ENCODE measurements at regions not wholly inside any gene's neighbourhood (a gene's known extent, or its start where the extent isn't known, plus 50 kb on each side); places are given as distances from the start of the nearest gene placed in this dataset.

GRCh38 chr1:232517204-232517603 lies 112.7 kb downstream of the SIPA1L2 start:
- no peaks in the 10 kb centered on the region for H3K36me3 Mint-ChIP-seq
- DNase-seq, result no peak
- H3K27me3 Mint-ChIP-seq, result peaks cover 3% of the 10 kb centered on the region
- H3K4me3 Mint-ChIP-seq, result no peak overlapping the region
- H3K4me1 Mint-ChIP-seq, result no peaks in the 10 kb centered on the region
- H3K27ac Mint-ChIP-seq, result no peak overlapping the region
- no peaks in the 10 kb centered on the region for H3K9me3 Mint-ChIP-seq

- Mint-ChIP-seq H3K9me3 (no peaks in the 10 kb centered on the region), H3K4me3 (no peak overlapping the region), H3K36me3 (no peaks in the 10 kb centered on the region), H3K27me3 (peaks cover 3% of the 10 kb centered on the region), H3K27ac (no peak overlapping the region), H3K4me1 (no peaks in the 10 kb centered on the region)
- no peak for DNase-seq
Observed at GRCh38 chr1:232515706-232516105, 114.2 kb downstream of the SIPA1L2 start.

GRCh38 chr1:232512712-232513111 lies 117.2 kb downstream of the SIPA1L2 start:
- no peak overlapping the region for H3K4me3 Mint-ChIP-seq
- no peak for DNase-seq
- H3K36me3 Mint-ChIP-seq, result no peaks in the 10 kb centered on the region
- H3K27ac Mint-ChIP-seq, result no peak overlapping the region
- no peaks in the 10 kb centered on the region for H3K4me1 Mint-ChIP-seq
- H3K9me3 Mint-ChIP-seq, result no peaks in the 10 kb centered on the region
- peaks cover 11% of the 10 kb centered on the region for H3K27me3 Mint-ChIP-seq

- H3K9me3 Mint-ChIP-seq, result no peaks in the 10 kb centered on the region
- no peak overlapping the region for H3K4me3 Mint-ChIP-seq
- H3K27me3 Mint-ChIP-seq, result peaks cover 8% of the 10 kb centered on the region
- no peaks in the 10 kb centered on the region for H3K36me3 Mint-ChIP-seq
- no peak for DNase-seq
- no peaks in the 10 kb centered on the region for H3K4me1 Mint-ChIP-seq
- H3K27ac Mint-ChIP-seq, result no peak overlapping the region
Observed at GRCh38 chr1:232511172-232511571, 118.8 kb downstream of the SIPA1L2 start.

GRCh38 chr1:232510367-232511110 lies 119.4 kb downstream of the SIPA1L2 start:
- Mint-ChIP-seq H3K4me1 (no peaks in the 10 kb centered on the region), H3K27me3 (peaks cover 8% of the 10 kb centered on the region), H3K4me3 (no peak overlapping the region), H3K9me3 (no peaks in the 10 kb centered on the region), H3K36me3 (no peaks in the 10 kb centered on the region), H3K27ac (no peak overlapping the region)
- no peak for DNase-seq

- H3K4me3 Mint-ChIP-seq, result no peak overlapping the region
- no peak for DNase-seq
- H3K27me3 Mint-ChIP-seq, result peaks cover 8% of the 10 kb centered on the region
- no peaks in the 10 kb centered on the region for H3K4me1 Mint-ChIP-seq
- no peak overlapping the region for H3K27ac Mint-ChIP-seq
- no peaks in the 10 kb centered on the region for H3K36me3 Mint-ChIP-seq
- no peaks in the 10 kb centered on the region for H3K9me3 Mint-ChIP-seq
Observed at GRCh38 chr1:232509570-232509969, 120.4 kb downstream of the SIPA1L2 start.

GRCh38 chr1:232508130-232508701 lies 121.7 kb downstream of the SIPA1L2 start:
- Mint-ChIP-seq H3K27me3 (peaks cover 8% of the 10 kb centered on the region), H3K9me3 (no peaks in the 10 kb centered on the region), H3K36me3 (no peaks in the 10 kb centered on the region), H3K4me3 (no peak overlapping the region), H3K4me1 (no peaks in the 10 kb centered on the region), H3K27ac (no peak overlapping the region)
- no peak for DNase-seq

GRCh38 chr1:232507571-232507970 lies 122.4 kb downstream of the SIPA1L2 start:
- no peak for DNase-seq
- Mint-ChIP-seq H3K36me3 (no peaks in the 10 kb centered on the region), H3K27me3 (peaks cover 8% of the 10 kb centered on the region)

GRCh38 chr1:232505884-232506283 lies 124.0 kb downstream of the SIPA1L2 start:
- Mint-ChIP-seq H3K27ac (no peak overlapping the region), H3K4me1 (no peaks in the 10 kb centered on the region), H3K36me3 (no peaks in the 10 kb centered on the region), H3K4me3 (no peak overlapping the region), H3K27me3 (peaks cover 8% of the 10 kb centered on the region), H3K9me3 (no peaks in the 10 kb centered on the region)
- no peak for DNase-seq

More at GRCh38 chr1:232507571-232507970, 122.4 kb downstream of the SIPA1L2 start:
- Mint-ChIP-seq H3K9me3 (no peaks in the 10 kb centered on the region), H3K27ac (no peak overlapping the region), H3K4me3 (no peak overlapping the region), H3K4me1 (no peaks in the 10 kb centered on the region)

GRCh38 chr1:232504651-232505050 lies 125.3 kb downstream of the SIPA1L2 start:
- DNase-seq, result no peak
- H3K9me3 Mint-ChIP-seq, result no peaks in the 10 kb centered on the region
- no peaks in the 10 kb centered on the region for H3K36me3 Mint-ChIP-seq
- H3K4me1 Mint-ChIP-seq, result no peaks in the 10 kb centered on the region
- H3K27me3 Mint-ChIP-seq, result peaks cover 5% of the 10 kb centered on the region
- no peak overlapping the region for H3K27ac Mint-ChIP-seq
- no peak overlapping the region for H3K4me3 Mint-ChIP-seq

- H3K27ac Mint-ChIP-seq, result no peak overlapping the region
- H3K27me3 Mint-ChIP-seq, result peaks cover 4% of the 10 kb centered on the region
- no peaks in the 10 kb centered on the region for H3K36me3 Mint-ChIP-seq
Observed at GRCh38 chr1:232503497-232503896, 126.4 kb downstream of the SIPA1L2 start.

GRCh38 chr1:232501854-232502253 lies 128.1 kb downstream of the SIPA1L2 start:
- Mint-ChIP-seq H3K4me3 (no peak overlapping the region), H3K27ac (no peak overlapping the region), H3K27me3 (no peaks in the 10 kb centered on the region), H3K4me1 (no peaks in the 10 kb centered on the region), H3K9me3 (no peaks in the 10 kb centered on the region), H3K36me3 (no peaks in the 10 kb centered on the region)
- DNase-seq, result no peak

More at GRCh38 chr1:232503497-232503896, 126.4 kb downstream of the SIPA1L2 start:
- H3K9me3 Mint-ChIP-seq, result no peaks in the 10 kb centered on the region
- H3K4me1 Mint-ChIP-seq, result no peaks in the 10 kb centered on the region
- H3K4me3 Mint-ChIP-seq, result no peak overlapping the region
- DNase-seq, result no peak

GRCh38 chr1:232499188-232499587 lies 130.7 kb downstream of the SIPA1L2 start:
- H3K27ac Mint-ChIP-seq, result no peak overlapping the region
- H3K27me3 Mint-ChIP-seq, result no peaks in the 10 kb centered on the region

GRCh38 chr1:232493869-232494268 lies 136.1 kb downstream of the SIPA1L2 start:
- Mint-ChIP-seq H3K36me3 (no peaks in the 10 kb centered on the region), H3K4me1 (no peaks in the 10 kb centered on the region), H3K4me3 (no peak overlapping the region), H3K27ac (no peak overlapping the region), H3K9me3 (no peaks in the 10 kb centered on the region), H3K27me3 (no peaks in the 10 kb centered on the region)
- DNase-seq, result no peak

More at GRCh38 chr1:232499188-232499587, 130.7 kb downstream of the SIPA1L2 start:
- Mint-ChIP-seq H3K4me3 (no peak overlapping the region), H3K4me1 (no peaks in the 10 kb centered on the region), H3K9me3 (no peaks in the 10 kb centered on the region), H3K36me3 (no peaks in the 10 kb centered on the region)
- no peak for DNase-seq

- H3K9me3 Mint-ChIP-seq, result no peaks in the 10 kb centered on the region
- H3K4me1 Mint-ChIP-seq, result no peaks in the 10 kb centered on the region
- H3K36me3 Mint-ChIP-seq, result no peaks in the 10 kb centered on the region
- no peak overlapping the region for H3K4me3 Mint-ChIP-seq
- DNase-seq, result no peak
- no peaks in the 10 kb centered on the region for H3K27me3 Mint-ChIP-seq
- H3K27ac Mint-ChIP-seq, result no peak overlapping the region
Observed at GRCh38 chr1:232489256-232489655, 140.7 kb downstream of the SIPA1L2 start.

- Mint-ChIP-seq H3K27me3 (no peaks in the 10 kb centered on the region), H3K36me3 (no peaks in the 10 kb centered on the region)
Observed at GRCh38 chr1:232487236-232487635, 142.7 kb downstream of the SIPA1L2 start.

More at GRCh38 chr1:232487236-232487635, 142.7 kb downstream of the SIPA1L2 start:
- H3K4me1 Mint-ChIP-seq, result no peaks in the 10 kb centered on the region
- H3K9me3 Mint-ChIP-seq, result no peaks in the 10 kb centered on the region
- H3K4me3 Mint-ChIP-seq, result no peak overlapping the region
- H3K27ac Mint-ChIP-seq, result no peak overlapping the region
- no peak for DNase-seq

All from activated naive CD8-positive, alpha-beta T cell treated with anti-CD3 and anti-CD28 coated beads for 36 hours (primary cell).